Endothelial cell of umbilical vein (primary cell): ENCODE measurements at regions not wholly inside any gene's neighbourhood (a gene's known extent, or its start where the extent isn't known, plus 50 kb on each side); places are given as distances from the start of the nearest gene placed in this dataset.

Experiments
- BruUV-seq: library from RNA; stranded (reverse); fragments of 400-500 nt; replicated peaks from 2 replicates; lab custom pipeline; 2021; lab: Mats Ljungman, UMichigan
- CTCF ChIA-PET: fragments of 300-600, 350-600 bp; sonication (Branson Sonifier 250); formaldehyde crosslinking; loops from one replicate; lab custom pipeline; 2021; ENCODE audit warnings: antibody characterized with exemption, inconsistent platforms; lab: Charles Lee
- POLR2A ChIA-PET: fragments of 300-600, 350-600 bp; sonication (Branson Sonifier 250); formaldehyde crosslinking; loops from one replicate; lab custom pipeline; 2021; ENCODE audit warnings: antibody characterized with exemption, inconsistent platforms; lab: Charles Lee
- DNase-seq: peaks from one replicate; pipeline ENCODE4 v3.0.0-alpha.2; 2011; ENCODE audit warnings: low read depth, low spot score
- FAIRE-seq: peaks from 2 replicates; lab custom pipeline; 2011; peaks lifted over from hg19 to GRCh38; lab: Jason Lieb, UNC
- H2AFZ ChIP-seq: 2 replicates; pipeline ENCODE4 v1.6.0; 2012; ENCODE audit warnings: low read depth, low read length, control low read depth, inconsistent platforms
- H3K27ac ChIP-seq: 2 replicates; pipeline ENCODE4 v1.5.1; 2011; ENCODE audit warnings: low read depth, mild to moderate bottlenecking, control low read depth, low read length, moderate library complexity; ENCODE audit not compliant: insufficient read depth
- H3K27me3 ChIP-seq, 2 experiments: 2 replicates each; pipeline versions ENCODE4 v1.6.0 to v1.6.1; 2011; ENCODE audit warnings: low read length in 2 of 2, mixed read lengths in 1 of 2; ENCODE audit not compliant: control insufficient read depth in 2 of 2, insufficient read depth in 2 of 2
- H3K36me3 ChIP-seq, 2 experiments: 2 replicates in 1 of 2; 3 replicates in 1 of 2; pipeline ENCODE4 v1.5.1; 2011; ENCODE audit warnings: low read length in 2 of 2, mild to moderate bottlenecking in 1 of 2, moderate library complexity in 1 of 2; ENCODE audit not compliant: control insufficient read depth in 2 of 2, insufficient read depth in 2 of 2; ENCODE audit errors: extremely low read depth in 1 of 2
- H3K4me1 ChIP-seq: 3 replicates; pipeline ENCODE4 v1.5.1; 2011; ENCODE audit warnings: mild to moderate bottlenecking, low read length; ENCODE audit not compliant: control insufficient read depth, insufficient read depth; ENCODE audit errors: extremely low read depth
- H3K4me2 ChIP-seq: 2 replicates; pipeline ENCODE4 v1.6.1; 2011; ENCODE audit warnings: low read length, control low read depth, mixed read lengths; ENCODE audit not compliant: insufficient read depth
- H3K4me3 ChIP-seq, 3 experiments: fragments of 200-600 bp in 1 of 3; sonication (generic), shearing (Covaris generic) in 1 of 3; replicated peaks in 1 of 3; 2 replicates each; pipeline ENCODE4 v1.5.1; 2011 to 2016; ENCODE audit warnings: control low read depth in 3 of 3, low read length in 3 of 3, mild to moderate bottlenecking in 2 of 3, inconsistent platforms in 1 of 3, low read depth in 1 of 3, moderate library complexity in 1 of 3; ENCODE audit not compliant: insufficient read depth in 1 of 3
- H3K79me2 ChIP-seq: 2 replicates; pipeline ENCODE4 v1.6.0; 2012; ENCODE audit warnings: low read length, inconsistent platforms; ENCODE audit not compliant: control insufficient read depth, insufficient read depth
- H3K9ac ChIP-seq: replicated peaks from 2 replicates; pipeline ENCODE3; 2011; ENCODE audit warnings: low read length, control low read depth; ENCODE audit not compliant: insufficient read depth; ENCODE audit errors: extremely low read depth
- H3K9me1 ChIP-seq: replicated peaks from 3 replicates; pipeline ENCODE4 v1.6.0; 2011; ENCODE audit warnings: mild to moderate bottlenecking, low read length; ENCODE audit not compliant: control insufficient read depth, insufficient read depth; ENCODE audit errors: extremely low read depth
- H3K9me3 ChIP-seq: replicated peaks from 2 replicates; pipeline ENCODE4 v1.5.1; 2012; ENCODE audit warnings: low read length, inconsistent platforms; ENCODE audit not compliant: control insufficient read depth, insufficient read depth
- H4K20me1 ChIP-seq: replicated peaks from 2 replicates; pipeline ENCODE3; 2011; ENCODE audit warnings: mild to moderate bottlenecking, low read length; ENCODE audit not compliant: control insufficient read depth, insufficient read depth; ENCODE audit errors: extremely low read depth
- CTCF ChIP-seq, 2 donors: IDR thresholded peaks; 1 replicate in 1 of 2; 2 replicates in 1 of 2; pipeline ENCODE4 v1.5.1; 2011; ENCODE audit warnings: low read length in 2 of 2, mild to moderate bottlenecking in 2 of 2, moderate library complexity in 2 of 2, control low read depth in 1 of 2, inconsistent platforms in 1 of 2, low read depth in 1 of 2; ENCODE audit not compliant: insufficient read depth in 1 of 2; ENCODE audit errors: extremely low read depth in 1 of 2
- EZH2 ChIP-seq: IDR thresholded peaks from 2 replicates; pipeline ENCODE4 v1.6.1; 2012; ENCODE audit warnings: borderline replicate concordance, low read depth, mild to moderate bottlenecking, moderate library complexity, low read length, inconsistent platforms; ENCODE audit not compliant: severe bottlenecking
- FOS ChIP-seq: IDR thresholded peaks from 2 replicates; pipeline ENCODE4 v1.6.1; 2011; ENCODE audit warnings: mild to moderate bottlenecking, low read length, moderate library complexity, borderline replicate concordance; ENCODE audit not compliant: insufficient read depth
- GATA2 ChIP-seq: IDR thresholded peaks from 2 replicates; pipeline ENCODE4 v1.7.0; 2011; ENCODE audit warnings: low read depth, mild to moderate bottlenecking, moderate library complexity, mixed read lengths, low read length; ENCODE audit not compliant: insufficient read length, insufficient read depth
- JUN ChIP-seq: IDR thresholded peaks from 2 replicates; pipeline ENCODE4 v1.6.1; 2011; ENCODE audit warnings: borderline replicate concordance, low read depth; ENCODE audit not compliant: insufficient read length, insufficient read depth
- MAX ChIP-seq: IDR thresholded peaks from 2 replicates; pipeline ENCODE4 v1.6.1; 2011; ENCODE audit not compliant: insufficient read depth, insufficient read length
- MYC ChIP-seq: IDR thresholded peaks from one replicate; pipeline ENCODE4 v1.6.1; 2011; ENCODE audit warnings: mild to moderate bottlenecking, low read depth, low read length
- POLR2A ChIP-seq: IDR thresholded peaks from 2 replicates; pipeline ENCODE4 v1.6.1; 2012; ENCODE audit warnings: low read depth, mild to moderate bottlenecking, control low read depth, low read length
- POLR2AphosphoS5 ChIP-seq: IDR thresholded peaks from 2 replicates; pipeline ENCODE4 v1.6.1; 2012; ENCODE audit warnings: low read depth, mild to moderate bottlenecking, control low read depth, low read length, moderate library complexity; ENCODE audit not compliant: insufficient read depth
- dilution Hi-C: fragments of 300-500 bp; cut with MboI; formaldehyde crosslinking; loops from one replicate; pipeline ENCODE4 v1.15.0; 2019; ENCODE audit warnings: low sequenced_read_pairs; ENCODE audit not compliant: extremely low pct_ligation_motif_present
- intact Hi-C: fragments of 100-400 bp; cut with micrococcal nuclease; formaldehyde crosslinking; loops from one replicate; pipeline ENCODE4 v1.10.0; 2022

- no TSS peak for BruUV-seq
- H3K27me3 ChIP-seq = no peaks in the 10 kb centered on the region
- TF ChIP-seq EZH2 (no peak), GATA2 (no peak), POLR2A (no peak), POLR2AphosphoS5 (no peak), MAX (no peak), CTCF (IDR thresholded peaks at IDR 0.05; ENCODE audit: extremely low read depth in 1 of 2, insufficient read depth in 1 of 2, low read depth in 1 of 2, low read length in 2 of 2) (no peak), FOS (no peak), MYC (no peak), JUN (no peak)
- FAIRE-seq = no peak
- no peak for DNase-seq
- CTCF ChIA-PET = no interaction called here
- POLR2A ChIA-PET = no interaction called here
- H3K9me3 ChIP-seq = peaks cover 7% of the 10 kb centered on the region
- no peak overlapping the region for H3K4me2 ChIP-seq
- no peaks in the 10 kb centered on the region for H4K20me1 ChIP-seq
- H3K36me3 ChIP-seq = no peaks in the 10 kb centered on the region
- intact Hi-C loops = no loop called here
- H3K9me1 ChIP-seq = no peaks in the 10 kb centered on the region
- H3K79me2 ChIP-seq = no peaks in the 10 kb centered on the region
- H3K9ac ChIP-seq = no peak overlapping the region
- H3K4me1 ChIP-seq = no peaks in the 10 kb centered on the region
- H3K4me3 ChIP-seq = no peak overlapping the region
- no peak overlapping the region for H3K27ac ChIP-seq
- no peak overlapping the region for H2AFZ ChIP-seq
- dilution Hi-C loops = no loop called here
Observed at GRCh38 chr7:68820321-68820720, 778.0 kb upstream of the AUTS2 start.
